ENCODE measurements at regions not wholly inside any gene's neighbourhood (a gene's known extent, or its start where the extent isn't known, plus 50 kb on each side); places are given as distances from the start of the nearest gene placed in this dataset.

GRCh38 chr21:8988696-8989095 is 1532.7 kb upstream of the TPTE start:
- TF ChIP-seq GABPA (IDR thresholded peaks at IDR 0.05; ENCODE audit: low read depth), result no peak
- TF ChIP-seq, protein P1, sequence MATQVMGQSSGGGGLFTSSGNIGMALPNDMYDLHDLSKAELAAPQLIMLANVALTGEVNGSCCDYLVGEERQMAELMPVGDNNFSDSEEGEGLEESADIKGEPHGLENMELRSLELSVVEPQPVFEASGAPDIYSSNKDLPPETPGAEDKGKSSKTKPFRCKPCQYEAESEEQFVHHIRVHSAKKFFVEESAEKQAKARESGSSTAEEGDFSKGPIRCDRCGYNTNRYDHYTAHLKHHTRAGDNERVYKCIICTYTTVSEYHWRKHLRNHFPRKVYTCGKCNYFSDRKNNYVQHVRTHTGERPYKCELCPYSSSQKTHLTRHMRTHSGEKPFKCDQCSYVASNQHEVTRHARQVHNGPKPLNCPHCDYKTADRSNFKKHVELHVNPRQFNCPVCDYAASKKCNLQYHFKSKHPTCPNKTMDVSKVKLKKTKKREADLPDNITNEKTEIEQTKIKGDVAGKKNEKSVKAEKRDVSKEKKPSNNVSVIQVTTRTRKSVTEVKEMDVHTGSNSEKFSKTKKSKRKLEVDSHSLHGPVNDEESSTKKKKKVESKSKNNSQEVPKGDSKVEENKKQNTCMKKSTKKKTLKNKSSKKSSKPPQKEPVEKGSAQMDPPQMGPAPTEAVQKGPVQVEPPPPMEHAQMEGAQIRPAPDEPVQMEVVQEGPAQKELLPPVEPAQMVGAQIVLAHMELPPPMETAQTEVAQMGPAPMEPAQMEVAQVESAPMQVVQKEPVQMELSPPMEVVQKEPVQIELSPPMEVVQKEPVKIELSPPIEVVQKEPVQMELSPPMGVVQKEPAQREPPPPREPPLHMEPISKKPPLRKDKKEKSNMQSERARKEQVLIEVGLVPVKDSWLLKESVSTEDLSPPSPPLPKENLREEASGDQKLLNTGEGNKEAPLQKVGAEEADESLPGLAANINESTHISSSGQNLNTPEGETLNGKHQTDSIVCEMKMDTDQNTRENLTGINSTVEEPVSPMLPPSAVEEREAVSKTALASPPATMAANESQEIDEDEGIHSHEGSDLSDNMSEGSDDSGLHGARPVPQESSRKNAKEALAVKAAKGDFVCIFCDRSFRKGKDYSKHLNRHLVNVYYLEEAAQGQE (IDR thresholded peaks at IDR 0.05; ENCODE audit: low read depth, low read length), result no peak
- TF ChIP-seq, protein P2, sequence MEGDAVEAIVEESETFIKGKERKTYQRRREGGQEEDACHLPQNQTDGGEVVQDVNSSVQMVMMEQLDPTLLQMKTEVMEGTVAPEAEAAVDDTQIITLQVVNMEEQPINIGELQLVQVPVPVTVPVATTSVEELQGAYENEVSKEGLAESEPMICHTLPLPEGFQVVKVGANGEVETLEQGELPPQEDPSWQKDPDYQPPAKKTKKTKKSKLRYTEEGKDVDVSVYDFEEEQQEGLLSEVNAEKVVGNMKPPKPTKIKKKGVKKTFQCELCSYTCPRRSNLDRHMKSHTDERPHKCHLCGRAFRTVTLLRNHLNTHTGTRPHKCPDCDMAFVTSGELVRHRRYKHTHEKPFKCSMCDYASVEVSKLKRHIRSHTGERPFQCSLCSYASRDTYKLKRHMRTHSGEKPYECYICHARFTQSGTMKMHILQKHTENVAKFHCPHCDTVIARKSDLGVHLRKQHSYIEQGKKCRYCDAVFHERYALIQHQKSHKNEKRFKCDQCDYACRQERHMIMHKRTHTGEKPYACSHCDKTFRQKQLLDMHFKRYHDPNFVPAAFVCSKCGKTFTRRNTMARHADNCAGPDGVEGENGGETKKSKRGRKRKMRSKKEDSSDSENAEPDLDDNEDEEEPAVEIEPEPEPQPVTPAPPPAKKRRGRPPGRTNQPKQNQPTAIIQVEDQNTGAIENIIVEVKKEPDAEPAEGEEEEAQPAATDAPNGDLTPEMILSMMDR (IDR thresholded peaks at IDR 0.05 in 2 of 3, conservative IDR thresholded peaks at IDR 0.05 in 1 of 3; ENCODE audit: control insufficient read depth in 2 of 3, extremely low read depth in 1 of 3, insufficient read depth in 1 of 3, low read depth in 3 of 3, low read length in 3 of 3), result no peak
- TF ChIP-seq E2F8 (IDR thresholded peaks at IDR 0.05; ENCODE audit: low read depth, partially characterized antibody), result no peak
- TF ChIP-seq CREB1 (IDR thresholded peaks at IDR 0.05; ENCODE audit: low read depth), result no peak
- TF ChIP-seq TBL1XR1 (IDR thresholded peaks at IDR 0.05; ENCODE audit: low read depth, low read length), result no peak
- no peak for TF ChIP-seq SIN3A (IDR thresholded peaks at IDR 0.05; ENCODE audit: low read depth, low read length)
